IPS-18c (cell line): ENCODE measurements at regions not wholly inside any gene's neighbourhood (a gene's known extent, or its start where the extent isn't known, plus 50 kb on each side); places are given as distances from the start of the nearest gene placed in this dataset.

Experiments used
- H3K4me3 ChIP-seq: 2 replicates; pipeline ENCODE4 v1.7.0; 2013; ENCODE audit warnings: low read depth, mild to moderate bottlenecking, low read length, moderate library complexity; ENCODE audit not compliant: insufficient read depth
- H3K9me3 ChIP-seq: one replicate; pipeline ENCODE4 v1.6.1; 2013; ENCODE audit warnings: mild to moderate bottlenecking, low read length, moderate library complexity; ENCODE audit not compliant: control insufficient read depth, insufficient read depth

DNA sequence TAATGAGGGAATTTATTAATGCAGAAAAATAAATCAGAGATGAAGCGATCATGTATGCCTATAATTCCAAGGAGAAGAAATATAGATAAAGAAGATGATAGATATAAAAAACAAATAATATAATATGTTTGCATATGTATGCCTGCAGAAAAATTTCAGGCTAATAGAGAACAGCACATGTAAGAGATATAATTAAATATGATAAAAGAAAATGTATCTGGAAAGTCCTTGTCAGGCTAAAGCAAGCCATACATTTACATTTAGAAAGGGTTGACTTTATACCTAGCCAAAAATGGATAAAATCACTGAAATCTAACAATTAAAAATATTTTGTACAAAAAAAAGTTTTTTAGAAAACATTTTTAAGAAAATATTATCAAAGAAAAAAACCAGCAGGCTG, 454.1 kb downstream of the C6orf118 start:
- Histone ChIP-seq H3K9me3 (no peaks in the 10 kb centered on the region), H3K4me3 (no peak overlapping the region)

DNA sequence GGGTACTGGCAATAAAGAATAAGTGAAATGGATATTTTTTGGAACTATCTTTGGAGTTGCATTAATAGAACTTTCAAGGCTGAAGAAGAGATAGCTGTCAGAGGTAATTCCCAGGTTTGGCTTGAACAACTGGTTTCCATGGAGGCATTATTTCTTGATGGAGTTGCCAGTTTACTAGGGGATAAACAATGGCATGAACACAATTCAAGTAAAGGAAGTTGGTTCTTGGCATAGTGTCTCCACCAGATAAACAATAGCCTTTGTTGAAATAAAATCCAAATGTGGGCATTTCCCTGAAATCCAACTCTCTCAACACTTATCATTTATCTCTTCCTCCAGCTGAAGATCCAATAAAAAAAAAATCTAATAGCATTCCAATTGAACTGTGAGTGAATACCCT, 454.9 kb downstream of the C6orf118 start:
- Histone ChIP-seq H3K4me3 (no peak overlapping the region), H3K9me3 (no peaks in the 10 kb centered on the region)

DNA sequence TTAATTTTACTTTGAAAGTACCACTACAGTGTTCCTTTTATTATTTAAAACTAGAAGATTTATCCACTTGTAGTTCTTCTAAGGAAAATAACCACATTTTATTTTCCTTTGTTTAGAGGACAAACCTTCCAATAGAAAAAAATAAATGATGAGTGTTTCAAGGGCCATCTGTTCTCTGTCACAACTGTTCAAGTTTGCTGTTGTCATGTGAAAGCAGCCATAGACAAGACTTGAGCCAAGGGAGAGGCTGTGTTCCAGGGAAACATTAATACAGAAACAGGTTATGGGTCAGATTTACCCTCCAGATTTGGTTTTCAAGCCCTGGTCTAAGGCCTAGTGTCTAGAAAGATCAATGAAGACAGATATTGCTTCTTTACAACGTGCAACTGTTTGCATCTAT, 463.6 kb downstream of the C6orf118 start:
- Histone ChIP-seq H3K4me3 (no peak overlapping the region), H3K9me3 (no peaks in the 10 kb centered on the region)

DNA sequence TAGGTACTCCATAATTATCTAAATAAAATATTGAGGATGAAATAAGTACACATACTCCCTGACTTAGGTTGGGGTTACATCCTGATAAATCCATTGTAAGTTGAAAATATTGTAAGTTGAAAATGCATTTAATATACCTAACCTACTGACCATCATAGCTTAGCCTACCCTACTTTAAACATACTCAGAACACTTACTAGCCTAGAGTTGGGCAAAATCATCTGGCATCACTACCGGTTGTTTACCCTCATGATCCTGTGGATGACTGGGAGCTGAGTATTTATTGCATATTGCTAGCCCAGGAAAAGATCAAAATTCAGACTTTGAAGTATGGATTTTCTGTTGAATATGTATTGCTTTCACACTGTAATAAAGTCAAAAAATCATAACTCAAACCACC, 467.3 kb downstream of the C6orf118 start:
- H3K4me3 ChIP-seq: no peak overlapping the region
- H3K9me3 ChIP-seq: no peaks in the 10 kb centered on the region

DNA sequence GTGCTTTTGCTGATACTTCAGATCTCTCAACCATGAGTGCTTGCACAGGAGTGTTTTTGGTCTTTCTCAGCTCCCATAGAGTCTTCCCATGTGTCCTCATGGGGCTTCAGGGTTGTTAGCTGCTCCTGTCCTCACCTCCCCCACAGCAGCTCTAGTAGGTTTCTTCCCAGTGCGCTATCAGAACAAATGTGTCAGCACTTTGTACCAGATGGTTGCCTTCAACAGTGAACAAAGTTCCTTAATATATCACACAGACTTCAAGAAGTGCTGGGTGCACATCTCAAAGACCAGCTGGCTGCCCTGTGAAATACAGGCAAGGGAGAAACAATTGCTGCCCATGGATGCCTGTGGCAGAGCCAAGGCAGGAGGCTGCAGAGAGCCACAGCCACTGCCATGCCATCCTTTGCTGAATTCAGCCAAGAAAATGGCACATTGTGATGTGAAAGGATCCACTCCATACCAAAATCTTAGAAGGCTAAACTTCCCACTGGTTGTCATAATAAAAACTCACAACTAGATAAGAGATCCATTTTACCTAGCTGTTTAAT, 471.3 kb downstream of the C6orf118 start:
- Histone ChIP-seq H3K4me3 (no peak overlapping the region), H3K9me3 (no peaks in the 10 kb centered on the region)

DNA sequence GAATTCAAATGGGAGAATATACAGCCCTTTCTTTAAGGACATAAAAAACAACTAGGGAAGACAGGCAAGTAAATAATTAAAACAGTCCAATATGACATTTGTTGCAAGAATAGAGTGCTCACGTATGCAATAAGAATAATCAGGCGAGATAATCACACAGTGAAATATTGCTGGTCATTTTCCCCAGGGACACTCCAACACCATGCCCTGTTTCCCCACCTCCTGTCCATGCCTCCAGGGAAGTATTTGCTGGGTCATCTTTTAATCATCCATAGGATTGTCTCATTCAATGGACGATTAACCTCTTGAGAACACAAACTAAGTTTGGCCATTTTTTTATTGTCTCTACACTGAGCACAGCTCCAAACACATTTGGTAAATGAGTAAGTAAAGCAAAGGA, 472.9 kb downstream of the C6orf118 start:
- H3K9me3 ChIP-seq: no peaks in the 10 kb centered on the region
- H3K4me3 ChIP-seq: no peak overlapping the region

DNA sequence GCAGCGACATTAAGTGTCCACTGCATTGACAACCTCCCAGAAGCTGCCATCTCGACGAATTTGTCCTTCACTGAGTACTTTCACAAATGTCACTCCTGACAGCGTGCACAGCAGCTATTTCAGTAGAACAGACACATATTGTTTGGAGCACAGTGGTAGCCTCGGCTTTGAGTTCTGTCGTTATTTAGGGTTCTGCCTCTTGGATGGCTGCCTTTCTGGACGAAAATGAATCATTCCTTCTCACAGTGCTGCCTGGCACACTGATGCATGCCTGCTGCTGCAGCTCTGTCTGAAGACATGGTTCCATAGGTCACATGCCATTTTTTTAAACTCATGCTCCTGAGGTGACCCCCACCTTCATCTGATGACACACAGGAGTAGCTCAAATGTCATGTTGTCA, 477.0 kb downstream of the C6orf118 start:
- H3K9me3 ChIP-seq: no peaks in the 10 kb centered on the region
- H3K4me3 ChIP-seq: no peak overlapping the region

DNA sequence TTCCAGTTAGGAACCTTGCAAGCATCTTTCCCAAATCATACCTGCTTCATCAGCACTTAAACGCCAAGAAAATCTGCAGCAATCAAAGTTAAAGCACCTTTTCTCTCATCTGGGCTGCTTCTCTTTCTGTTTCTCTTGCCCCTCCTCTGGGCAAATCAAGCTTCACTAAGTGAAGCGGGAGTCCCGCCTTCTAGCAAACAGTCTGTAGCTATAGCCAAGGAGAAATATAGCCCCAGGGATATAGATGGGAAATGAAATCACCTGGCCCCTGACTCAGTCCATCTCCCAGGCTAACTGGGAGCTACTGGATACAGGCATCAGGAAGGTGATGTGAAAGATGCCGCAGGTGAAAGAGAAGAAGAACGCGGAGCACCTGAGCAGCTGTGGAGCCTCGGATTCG, 481.9 kb downstream of the C6orf118 start:
- Histone ChIP-seq H3K4me3 (no peak overlapping the region), H3K9me3 (no peaks in the 10 kb centered on the region)

DNA sequence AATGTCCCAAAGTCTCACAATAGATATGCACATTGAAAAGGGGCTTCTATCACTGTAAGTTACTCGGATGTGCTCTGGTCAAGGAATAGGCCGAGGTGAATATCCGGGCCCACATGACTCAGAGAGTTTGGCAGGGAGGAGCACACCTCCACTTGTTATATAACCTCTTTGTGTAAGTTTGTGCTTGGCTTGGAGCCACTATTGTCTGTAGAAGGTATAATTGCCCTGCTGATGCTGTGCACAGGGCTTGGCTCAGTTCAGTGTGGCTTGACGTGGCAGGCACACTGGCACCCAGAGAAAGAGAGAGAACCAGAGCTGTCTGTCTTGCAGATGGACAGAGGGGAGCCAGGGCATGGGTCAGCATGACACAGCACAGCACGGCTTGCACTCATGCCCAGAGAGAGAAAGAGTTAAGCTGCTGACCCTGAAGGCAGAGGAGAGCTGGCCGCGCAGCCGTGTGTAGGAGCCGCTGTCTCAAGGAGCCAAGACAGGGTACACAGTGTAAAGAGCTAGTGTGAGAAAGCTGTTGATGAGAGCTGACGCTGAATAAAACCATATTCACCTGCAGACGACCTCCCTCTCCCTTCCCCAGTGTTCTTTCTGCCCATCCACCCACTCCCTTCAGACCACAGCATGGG, 482.5 kb downstream of the C6orf118 start:
- Histone ChIP-seq H3K9me3 (no peaks in the 10 kb centered on the region), H3K4me3 (no peak overlapping the region)

DNA sequence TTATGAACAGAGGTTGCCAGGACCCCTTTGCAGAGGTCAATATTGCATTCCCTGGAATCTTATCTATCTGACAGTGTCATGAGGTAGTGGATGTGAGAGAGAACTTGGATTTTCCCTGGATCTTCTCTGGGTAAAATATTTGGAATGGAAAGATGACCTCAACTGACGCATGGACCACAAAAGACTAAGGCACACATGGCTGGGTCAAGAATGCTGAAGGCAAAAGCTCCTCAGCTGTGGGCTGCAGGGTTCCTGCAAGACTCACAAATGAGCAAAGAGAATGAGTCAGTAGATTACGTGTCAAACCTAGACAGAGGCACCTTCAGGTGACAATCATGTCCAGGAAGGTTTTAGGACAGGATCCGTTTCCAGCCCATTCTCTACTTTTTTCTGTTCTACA, 484.0 kb downstream of the C6orf118 start:
- H3K4me3 ChIP-seq: no peak overlapping the region
- no peaks in the 10 kb centered on the region for H3K9me3 ChIP-seq

DNA sequence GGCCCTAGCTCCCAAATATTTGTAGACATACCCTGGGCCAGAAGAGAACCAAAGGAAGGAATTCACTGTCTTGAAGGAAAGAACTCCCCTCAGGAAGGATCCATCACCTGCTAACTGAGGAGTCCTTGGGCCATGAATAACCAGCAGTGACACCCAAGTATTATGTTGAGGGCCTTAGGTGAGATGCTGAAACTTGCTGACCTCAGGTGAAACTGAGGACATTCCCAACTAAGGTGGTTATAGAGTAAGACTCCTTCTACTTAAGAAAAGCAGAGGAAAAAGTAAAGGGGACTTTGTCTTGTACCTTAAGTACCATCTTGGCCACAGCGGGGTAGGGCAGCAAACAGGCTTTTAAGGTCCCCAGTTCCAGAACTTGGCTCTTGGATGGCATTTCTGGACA, 491.7 kb downstream of the C6orf118 start:
- Histone ChIP-seq H3K9me3 (no peaks in the 10 kb centered on the region), H3K4me3 (no peak overlapping the region)

DNA sequence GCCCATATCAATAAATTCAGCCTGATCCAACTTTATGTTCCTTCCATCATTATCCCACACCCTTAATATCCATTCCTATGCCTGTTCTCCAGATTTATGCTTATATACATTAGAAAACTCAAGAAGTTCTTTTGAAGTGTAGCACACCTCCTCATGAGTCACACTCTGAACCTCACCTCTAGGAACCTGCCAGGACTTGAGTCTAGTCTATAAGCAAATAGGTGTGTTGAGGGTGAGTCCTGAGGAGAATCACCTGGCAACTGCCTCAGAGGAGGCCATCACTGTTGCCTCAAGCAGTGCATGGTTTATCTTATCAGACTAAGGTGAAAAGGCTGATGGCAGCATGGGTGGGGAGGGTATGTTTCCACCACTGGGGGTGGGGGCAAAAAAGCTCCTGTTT, 496.7 kb downstream of the C6orf118 start:
- H3K4me3 ChIP-seq: no peak overlapping the region
- peaks cover 4% of the 10 kb centered on the region for H3K9me3 ChIP-seq

DNA sequence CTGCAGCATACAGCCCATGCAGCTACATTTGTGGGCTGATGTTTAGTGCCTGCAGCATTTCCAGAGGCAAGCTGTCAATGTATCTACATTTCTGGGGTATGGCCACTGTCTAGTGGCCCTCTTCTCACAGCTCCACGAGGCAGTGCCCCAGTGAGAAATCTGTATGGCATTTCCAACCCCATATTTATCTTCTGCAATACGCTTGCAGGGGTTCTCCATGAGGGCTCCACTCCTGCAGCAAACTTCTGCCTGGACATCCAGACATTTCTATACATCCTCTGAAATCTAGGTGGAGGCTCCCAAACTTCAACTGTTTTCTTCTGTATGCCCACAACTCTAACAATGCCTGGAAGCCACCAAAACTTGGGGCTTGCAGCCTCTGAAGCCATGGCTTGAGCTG, 502.3 kb downstream of the C6orf118 start:
- Histone ChIP-seq H3K4me3 (no peak overlapping the region), H3K9me3 (peaks cover 10% of the 10 kb centered on the region)

DNA sequence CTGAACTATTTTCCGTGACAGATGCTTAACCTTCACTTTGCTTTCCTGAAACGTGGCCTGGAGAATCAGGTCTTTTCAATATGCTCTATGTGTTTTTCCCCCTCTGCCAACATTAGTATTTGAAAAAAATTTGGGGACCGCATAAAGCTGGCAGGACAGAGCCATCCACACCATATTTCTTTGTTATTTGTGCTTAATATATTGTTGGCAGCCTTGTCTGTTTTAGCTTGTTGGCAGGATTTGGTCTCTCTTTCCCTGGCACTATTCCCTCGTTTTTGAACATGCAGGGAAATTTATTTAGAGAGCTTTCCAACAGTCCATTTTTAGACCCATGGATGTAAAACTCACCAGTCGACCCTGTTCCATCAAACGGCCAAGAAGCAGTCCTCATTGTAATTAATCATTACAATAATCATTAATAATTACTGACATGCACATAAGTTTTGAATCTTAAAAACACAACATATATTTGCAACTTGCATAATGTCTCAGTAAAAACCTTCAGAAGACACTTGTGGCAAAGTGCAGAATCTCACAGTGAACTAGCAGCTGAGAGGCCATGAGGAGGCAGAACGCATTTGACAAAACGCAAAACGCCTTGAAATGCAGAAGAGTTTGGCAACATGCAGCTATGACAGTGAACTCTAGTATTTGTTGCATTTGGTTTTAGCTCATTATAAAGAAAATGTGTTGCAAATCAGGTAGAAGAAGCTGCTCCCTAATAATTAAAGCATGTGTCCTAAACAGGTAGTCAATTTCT, 514.2 kb downstream of the C6orf118 start:
- H3K4me3 ChIP-seq: no peak overlapping the region
- H3K9me3 ChIP-seq: no peaks in the 10 kb centered on the region

DNA sequence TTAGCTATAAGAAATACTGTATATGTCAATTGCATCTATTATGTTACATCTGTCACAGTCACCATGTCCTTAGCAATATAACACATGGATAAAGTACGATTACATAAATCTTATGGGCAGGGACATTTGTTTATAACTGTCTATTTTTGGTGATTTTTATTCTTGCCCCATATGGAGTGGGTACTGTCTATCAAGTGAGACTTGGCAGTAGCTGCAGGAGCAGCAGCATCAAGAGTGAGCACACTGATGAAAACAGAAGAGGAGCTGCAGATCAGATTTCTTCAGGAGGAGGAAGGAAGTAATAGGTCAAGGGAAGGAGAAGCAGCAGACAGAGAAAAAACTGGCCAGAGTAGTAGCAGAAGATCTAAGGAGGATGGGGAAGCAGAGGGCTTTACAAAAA, 516.7 kb downstream of the C6orf118 start:
- no peaks in the 10 kb centered on the region for H3K9me3 ChIP-seq
- no peak overlapping the region for H3K4me3 ChIP-seq

DNA sequence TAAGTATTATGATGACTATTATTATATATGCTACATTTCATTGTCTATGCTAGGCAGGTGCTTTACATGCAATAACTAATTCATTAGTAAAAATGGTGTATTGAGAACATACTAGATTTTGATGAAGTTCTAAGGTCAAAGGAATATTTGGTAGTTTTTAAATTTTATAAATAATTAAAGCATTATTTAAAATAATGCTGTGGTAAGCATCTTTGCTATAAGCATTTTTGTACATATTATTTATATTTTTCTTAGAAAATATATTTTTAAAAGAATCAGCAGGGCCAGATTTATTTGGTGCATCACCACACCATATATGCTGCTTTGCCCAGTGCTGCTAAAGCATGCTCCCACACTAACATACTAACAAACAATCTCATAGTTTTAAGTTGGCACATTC, 517.9 kb downstream of the C6orf118 start:
- Histone ChIP-seq H3K9me3 (no peaks in the 10 kb centered on the region), H3K4me3 (no peak overlapping the region)

DNA sequence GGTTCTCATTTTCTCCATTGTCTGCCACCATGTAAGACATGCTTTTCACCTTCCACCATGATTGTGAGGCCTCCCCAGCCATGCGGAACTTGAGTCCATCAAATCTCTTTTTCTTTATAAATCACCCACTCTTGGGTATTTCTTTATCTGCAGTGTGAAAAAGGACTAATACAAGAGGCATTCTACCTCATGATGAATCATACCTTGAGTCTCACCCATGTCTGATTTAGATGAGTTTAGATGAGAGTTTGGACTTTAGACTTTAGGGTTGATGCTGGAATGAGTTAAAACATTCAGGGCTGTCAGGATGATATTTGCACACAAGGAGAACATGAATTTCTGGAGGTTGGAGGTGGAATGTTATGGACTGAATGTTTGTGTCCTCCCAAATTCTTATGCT, 545.6 kb downstream of the C6orf118 start:
- Histone ChIP-seq H3K9me3 (no peaks in the 10 kb centered on the region), H3K4me3 (no peak overlapping the region)

DNA sequence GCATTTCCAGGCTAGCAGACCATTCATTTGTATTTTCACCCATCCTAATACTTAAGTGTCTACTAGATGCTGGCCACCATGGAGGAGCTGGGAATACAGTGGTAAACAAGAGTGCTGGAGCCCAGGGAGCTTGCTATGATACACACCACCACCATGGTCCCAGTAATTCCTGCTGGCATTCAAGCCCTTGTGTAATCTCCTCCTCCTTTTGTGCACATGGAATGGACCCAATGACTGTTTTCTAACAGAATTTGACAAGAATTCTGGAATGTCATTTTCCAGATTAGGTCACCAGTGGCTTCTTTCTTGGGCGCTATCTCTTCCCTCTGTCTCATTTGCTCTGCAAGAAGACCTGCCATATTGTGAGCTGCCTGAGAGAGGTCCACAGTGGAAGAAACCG, 552.0 kb downstream of the C6orf118 start:
- H3K9me3 ChIP-seq: no peaks in the 10 kb centered on the region
- H3K4me3 ChIP-seq: no peak overlapping the region

DNA sequence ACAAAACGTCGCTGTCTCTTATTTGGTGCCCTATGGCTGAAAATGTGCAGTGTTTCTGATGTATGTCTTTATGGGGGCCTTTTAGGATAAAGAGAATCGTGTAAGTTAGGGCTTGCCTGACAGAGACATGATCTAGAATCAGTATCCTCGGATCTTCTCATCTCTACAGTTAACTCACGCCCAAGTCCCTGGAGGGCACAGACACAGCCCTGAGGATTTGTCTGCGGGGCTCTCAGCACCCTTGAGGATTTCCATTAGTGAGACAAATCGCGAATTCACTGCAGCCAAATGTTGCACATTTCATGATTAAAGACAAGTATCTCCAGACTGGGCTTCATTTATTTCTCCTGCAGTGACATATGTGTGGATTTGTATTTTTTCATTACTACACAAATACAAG, 552.7 kb downstream of the C6orf118 start:
- H3K9me3 ChIP-seq: no peaks in the 10 kb centered on the region

More for the DNA sequence above, 552.7 kb downstream of the C6orf118 start:
- no peak overlapping the region for H3K4me3 ChIP-seq
